ENCODE measurements at regions not wholly inside any gene's neighbourhood (a gene's known extent, or its start where the extent isn't known, plus 50 kb on each side); places are given as distances from the start of the nearest gene placed in this dataset.

- H3K27ac ChIP-seq = no peak overlapping the region
- intact Hi-C loops (cut with DNase I) = no loop called here
- H3K27me3 ChIP-seq (ENCODE audit: low read depth) = peaks cover 26% of the 10 kb centered on the region
- H3K4me3 ChIP-seq = no peak overlapping the region
- H3K36me3 ChIP-seq = no peaks in the 10 kb centered on the region
- no peak for DNase-seq
- no peak for ATAC-seq
- no peaks in the 10 kb centered on the region for H3K9me3 ChIP-seq
- no peak for TF ChIP-seq CTCF (IDR thresholded peaks at IDR 0.05)
- H3K4me1 ChIP-seq = no peaks in the 10 kb centered on the region
Measured at GRCh38 chr10:8349610-8350249, 295.2 kb downstream of the GATA3 start.

DNA sequence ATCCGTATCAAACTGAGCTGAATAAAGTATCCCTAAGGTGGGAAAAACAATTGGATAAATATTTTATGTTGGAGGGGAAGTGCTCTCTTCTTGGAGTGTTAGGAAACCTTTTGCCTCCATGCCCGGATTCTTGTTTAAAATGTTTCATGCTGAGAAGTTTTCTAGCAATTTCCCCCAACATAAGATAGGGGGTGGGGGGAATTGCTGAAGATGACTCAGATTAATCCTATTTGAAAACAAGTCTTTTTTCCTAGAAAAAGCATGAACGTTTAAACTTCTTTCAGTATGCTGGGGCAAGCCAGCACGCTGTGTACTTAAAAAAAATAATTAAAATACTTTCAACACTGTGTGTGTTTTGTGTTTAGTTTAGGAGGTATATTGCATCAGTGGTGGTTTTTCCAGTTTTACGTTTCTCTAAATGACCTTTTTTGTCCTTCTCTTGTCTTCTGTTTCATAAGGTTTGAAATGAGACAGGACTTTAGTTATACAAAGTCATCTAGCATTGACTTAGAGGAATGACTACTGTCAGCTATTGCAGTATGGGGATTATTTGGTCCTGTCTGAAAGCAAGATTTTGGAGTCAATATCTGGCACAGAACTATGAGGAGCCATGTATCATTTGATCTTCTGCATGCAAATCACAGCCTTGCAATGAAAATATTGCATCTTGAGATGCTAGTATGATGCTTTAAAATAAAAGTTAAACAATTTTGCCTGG is 295.9 kb downstream of the GATA3 start:
- DNase-seq = no peak
- no peaks in the 10 kb centered on the region for H3K9me3 ChIP-seq
- TF ChIP-seq CTCF (IDR thresholded peaks at IDR 0.05) = no peak
- no peak overlapping the region for H3K4me3 ChIP-seq
- no peaks in the 10 kb centered on the region for H3K4me1 ChIP-seq
- H3K36me3 ChIP-seq = no peaks in the 10 kb centered on the region
- intact Hi-C loops (cut with DNase I) = no loop called here
- H3K27ac ChIP-seq = no peak overlapping the region
- peaks cover 26% of the 10 kb centered on the region for H3K27me3 ChIP-seq (ENCODE audit: low read depth)
- no peak for ATAC-seq

GRCh38 chr10:8352171-8353075 is 297.9 kb downstream of the GATA3 start:
- no peak for ATAC-seq
- Histone ChIP-seq H3K36me3 (no peaks in the 10 kb centered on the region), H3K27ac (no peak overlapping the region), H3K27me3 (ENCODE audit: low read depth) (peaks cover 19% of the 10 kb centered on the region), H3K4me3 (no peak overlapping the region), H3K4me1 (no peaks in the 10 kb centered on the region), H3K9me3 (no peaks in the 10 kb centered on the region)
- intact Hi-C loops (cut with DNase I) = no loop called here
- no peak for DNase-seq
- TF ChIP-seq CTCF (IDR thresholded peaks at IDR 0.05) = no peak

GRCh38 chr10:8356283-8356682 is 301.8 kb downstream of the GATA3 start:
- no peak for ATAC-seq
- Histone ChIP-seq H3K36me3 (no peaks in the 10 kb centered on the region), H3K9me3 (no peaks in the 10 kb centered on the region), H3K4me3 (no peak overlapping the region), H3K4me1 (no peaks in the 10 kb centered on the region), H3K27me3 (ENCODE audit: low read depth) (peaks cover 17% of the 10 kb centered on the region), H3K27ac (no peak overlapping the region)
- TF ChIP-seq CTCF (IDR thresholded peaks at IDR 0.05) = no peak
- no peak for DNase-seq
- intact Hi-C loops (cut with DNase I) = no loop called here

DNA sequence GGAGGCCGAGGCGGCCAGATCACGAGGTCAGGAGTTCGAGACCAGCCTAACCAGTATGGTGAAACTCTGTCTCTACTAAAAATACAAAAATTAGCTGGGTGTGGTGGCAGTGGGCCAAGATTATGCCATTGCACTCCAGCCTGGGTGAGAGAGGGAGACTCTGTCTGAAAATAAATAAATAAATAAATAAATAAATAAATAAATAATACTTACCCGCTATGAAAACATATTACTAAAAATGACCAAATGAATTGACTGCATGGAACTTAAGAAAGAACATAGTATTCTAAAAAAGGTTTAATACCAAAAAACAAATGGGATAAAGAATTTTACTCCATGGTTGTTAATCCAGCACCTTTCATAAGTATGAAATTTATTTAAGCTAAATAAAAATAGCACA is 305.0 kb downstream of the GATA3 start:
- no peak overlapping the region for H3K4me3 ChIP-seq
- H3K4me1 ChIP-seq = no peaks in the 10 kb centered on the region
- no peak for TF ChIP-seq CTCF (IDR thresholded peaks at IDR 0.05)
- no peak for DNase-seq
- ATAC-seq = no peak
- H3K27me3 ChIP-seq (ENCODE audit: low read depth) = no peaks in the 10 kb centered on the region
- no peaks in the 10 kb centered on the region for H3K9me3 ChIP-seq
- no peak overlapping the region for H3K27ac ChIP-seq
- H3K36me3 ChIP-seq = no peaks in the 10 kb centered on the region
- intact Hi-C loops (cut with DNase I) = no loop called here
